Left ventricle myocardium inferior (tissue), 1 donor: ENCODE measurements at regions not wholly inside any gene's neighbourhood (a gene's known extent, or its start where the extent isn't known, plus 50 kb on each side); places are given as distances from the start of the nearest gene placed in this dataset.
"Not testable (repeated sequence)": the region's sequence is repeated elsewhere in the genome, so short reads cannot be mapped to it uniquely, and the experiment has no call there.

ENCODE experiments used
- DNase-seq: peaks from one replicate; pipeline ENCODE4 v3.0.0-alpha.2; 2020
- H3K27ac ChIP-seq: fragments of 200-600 bp; replicated peaks from 2 replicates; pipeline ENCODE4 v1.8.0; 2021
- H3K27me3 ChIP-seq: fragments of 200-600 bp; 2 replicates; pipeline ENCODE4 v1.8.0; 2021; ENCODE audit warnings: low read depth
- H3K36me3 ChIP-seq: fragments of 200-600 bp; 2 replicates; pipeline ENCODE4 v1.8.0; 2021
- H3K4me1 ChIP-seq: fragments of 200-600 bp; 2 replicates; pipeline ENCODE4 v1.8.0; 2021
- H3K4me3 ChIP-seq: fragments of 200-600 bp; 2 replicates; pipeline ENCODE4 v1.8.0; 2021; ENCODE audit warnings: mild to moderate bottlenecking, moderate library complexity
- H3K9me3 ChIP-seq: fragments of 200-600 bp; replicated peaks from 2 replicates; pipeline ENCODE4 v1.8.0; 2021
- CTCF ChIP-seq: fragments of 200-600 bp; IDR thresholded peaks from 2 replicates; pipeline ENCODE4 v1.8.0; 2021; ENCODE audit warnings: antibody characterized with exemption, mild to moderate bottlenecking, borderline replicate concordance
- intact Hi-C: fragments of 100-400 bp; cut with micrococcal nuclease; formaldehyde crosslinking; loops from one replicate; pipeline ENCODE4 v1.11.0; 2022
- donor health status: DM: no; HTN: yes; CAD: no; lungs with severe emphysema.

GRCh38 chr18:39162013-39162827, 1596.6 kb upstream of the CELF4 start:
- no peak for TF ChIP-seq CTCF
- no peaks in the 10 kb centered on the region for H3K9me3 ChIP-seq
- intact Hi-C loops: no loop called here
- H3K4me3 ChIP-seq: no peak overlapping the region
- H3K36me3 ChIP-seq: no peaks in the 10 kb centered on the region
- no peak overlapping the region for H3K27ac ChIP-seq
- no peaks in the 10 kb centered on the region for H3K4me1 ChIP-seq
- no peak for DNase-seq
- H3K27me3 ChIP-seq: no peaks in the 10 kb centered on the region

- intact Hi-C loops: no loop called here
- Histone ChIP-seq H3K4me3 (no peak overlapping the region), H3K4me1 (no peaks in the 10 kb centered on the region), H3K27me3 (no peaks in the 10 kb centered on the region), H3K9me3 (peaks cover 34% of the 10 kb centered on the region), H3K36me3 (no peaks in the 10 kb centered on the region), H3K27ac (no peak overlapping the region)
- DNase-seq: no peak
- no peak for TF ChIP-seq CTCF
These were observed 1583.7 kb upstream of the CELF4 start for GRCh38 chr18:39149211-39149806.

- no peak for DNase-seq
- Histone ChIP-seq H3K4me3 (no peak overlapping the region), H3K27me3 (no peaks in the 10 kb centered on the region), H3K36me3 (no peaks in the 10 kb centered on the region), H3K27ac (no peak overlapping the region), H3K4me1 (no peaks in the 10 kb centered on the region), H3K9me3 (no peaks in the 10 kb centered on the region)
- no peak for TF ChIP-seq CTCF
- intact Hi-C loops: no loop called here
These were observed 1568.7 kb upstream of the CELF4 start for GRCh38 chr18:39134255-39134654.

- H3K9me3 ChIP-seq, H3K4me3 ChIP-seq, H3K4me1 ChIP-seq, H3K36me3 ChIP-seq, DNase-seq, intact Hi-C loops, H3K27ac ChIP-seq, H3K27me3 ChIP-seq: not testable (repeated sequence)
These were observed 1561.9 kb upstream of the CELF4 start for GRCh38 chr18:39127538-39127937.

- no peak for DNase-seq
- no peak for TF ChIP-seq CTCF
- Histone ChIP-seq H3K27me3 (no peaks in the 10 kb centered on the region), H3K4me3 (no peak overlapping the region), H3K36me3 (no peaks in the 10 kb centered on the region), H3K27ac (no peak overlapping the region), H3K9me3 (no peaks in the 10 kb centered on the region), H3K4me1 (no peaks in the 10 kb centered on the region)
- intact Hi-C loops: no loop called here
These were observed 1548.2 kb upstream of the CELF4 start for GRCh38 chr18:39113790-39114189.

GRCh38 chr18:39105104-39105503, 1539.5 kb upstream of the CELF4 start:
- no peak for TF ChIP-seq CTCF
- no peak for DNase-seq
- intact Hi-C loops: no loop called here

More at GRCh38 chr18:39105104-39105503, 1539.5 kb upstream of the CELF4 start:
- no peak overlapping the region for H3K4me3 ChIP-seq
- no peaks in the 10 kb centered on the region for H3K9me3 ChIP-seq
- no peaks in the 10 kb centered on the region for H3K27me3 ChIP-seq
- no peaks in the 10 kb centered on the region for H3K36me3 ChIP-seq
- H3K27ac ChIP-seq: no peak overlapping the region
- no peaks in the 10 kb centered on the region for H3K4me1 ChIP-seq
